HT1080 (cell line): ENCODE measurements at regions not wholly inside any gene's neighbourhood (a gene's known extent, or its start where the extent isn't known, plus 50 kb on each side); places are given as distances from the start of the nearest gene placed in this dataset.
"Not testable (repeated sequence)": the region's sequence is repeated elsewhere in the genome, so short reads cannot be mapped to it uniquely, and the experiment has no call there.

Source experiments
- DNase-seq: peaks from one replicate; pipeline ENCODE4 v3.0.0-alpha.2; 2015; ENCODE audit warnings: low read depth

DNA sequence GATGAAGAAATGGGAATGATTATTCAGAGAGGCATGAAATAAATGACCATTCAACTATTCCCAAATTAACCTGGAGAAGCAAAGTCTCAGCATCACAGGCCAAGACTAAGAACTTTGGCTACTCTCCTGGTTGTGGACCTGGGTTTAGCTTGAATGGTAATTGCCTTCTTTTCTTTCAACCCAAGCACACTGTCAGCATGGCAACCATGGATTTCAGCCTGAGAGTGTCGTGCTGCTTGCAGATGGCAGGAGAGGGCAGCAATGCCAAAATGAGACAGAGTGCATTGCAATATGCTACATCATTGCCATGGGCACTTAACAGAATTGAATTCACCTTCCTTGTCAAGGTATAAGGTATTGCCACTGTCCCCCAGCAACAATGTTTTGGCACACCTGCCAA is 767.2 kb downstream of the REEP3 start:
- no peak for DNase-seq

DNA sequence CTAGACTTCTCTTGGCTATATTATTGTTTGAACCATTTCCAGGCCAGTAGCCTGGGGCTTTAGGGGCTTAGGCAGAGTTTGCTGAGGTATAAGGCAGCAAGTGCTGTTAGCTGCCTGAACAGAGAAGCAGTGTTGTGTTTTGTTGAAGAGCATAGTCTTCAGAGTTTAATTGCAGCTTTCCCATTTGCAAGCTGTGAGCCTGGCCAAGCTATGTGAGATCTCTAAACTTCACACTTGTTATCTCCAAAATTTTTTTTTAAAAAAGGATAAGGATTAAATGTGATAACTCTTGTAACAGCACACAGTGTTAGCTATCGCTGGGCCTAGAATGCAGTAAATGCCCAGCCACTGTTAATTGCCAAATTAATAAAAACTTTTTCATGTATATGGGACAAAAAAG is 782.4 kb downstream of the REEP3 start:
- no peak for DNase-seq

DNA sequence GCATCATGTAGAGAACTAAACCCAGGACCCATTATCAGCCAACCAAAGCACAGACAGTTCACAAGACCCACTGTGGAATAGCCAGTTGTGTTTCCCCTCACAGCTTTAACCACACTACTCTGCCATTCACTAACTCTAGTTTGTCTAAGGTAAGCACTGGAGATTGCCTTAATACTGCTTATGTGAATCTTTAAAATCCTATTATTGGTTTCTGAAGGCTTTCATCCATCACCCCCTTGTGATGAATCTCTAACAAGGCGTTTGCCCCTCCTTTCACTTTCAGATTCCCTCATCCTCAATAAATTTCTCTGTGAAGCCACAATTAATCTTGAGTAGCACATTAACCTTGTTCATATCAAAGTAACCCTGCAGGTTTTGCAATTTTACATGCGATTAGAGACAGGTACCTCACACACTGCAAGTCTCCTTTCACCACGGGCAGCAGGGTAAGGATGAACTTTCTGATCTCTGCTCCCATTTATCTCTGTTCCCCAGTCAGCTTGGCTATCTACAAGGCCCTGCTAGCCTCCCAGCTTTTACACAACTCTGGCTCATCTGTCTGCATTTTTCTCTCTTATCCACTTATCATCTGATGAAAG is 785.6 kb downstream of the REEP3 start:
- DNase-seq = no peak

DNA sequence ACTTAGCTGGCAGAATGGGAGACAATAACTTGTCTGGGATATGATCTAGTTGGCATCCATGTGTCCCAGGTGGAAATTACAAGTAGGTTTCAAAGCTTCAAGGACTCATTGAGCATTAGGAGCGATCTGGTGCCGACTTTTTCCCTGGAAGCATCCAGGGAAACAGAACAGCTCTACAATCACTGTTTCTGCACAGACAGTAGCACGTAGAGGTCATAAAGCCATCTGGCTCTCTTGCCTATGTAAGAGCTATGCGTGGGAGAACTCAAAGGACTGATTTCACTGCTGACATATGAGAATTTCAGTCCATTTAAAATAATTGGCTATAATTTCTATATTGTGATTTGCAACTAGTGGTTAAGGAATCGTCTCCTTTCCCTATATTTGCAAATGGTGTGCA is 791.7 kb downstream of the REEP3 start:
- no peak for DNase-seq

DNA sequence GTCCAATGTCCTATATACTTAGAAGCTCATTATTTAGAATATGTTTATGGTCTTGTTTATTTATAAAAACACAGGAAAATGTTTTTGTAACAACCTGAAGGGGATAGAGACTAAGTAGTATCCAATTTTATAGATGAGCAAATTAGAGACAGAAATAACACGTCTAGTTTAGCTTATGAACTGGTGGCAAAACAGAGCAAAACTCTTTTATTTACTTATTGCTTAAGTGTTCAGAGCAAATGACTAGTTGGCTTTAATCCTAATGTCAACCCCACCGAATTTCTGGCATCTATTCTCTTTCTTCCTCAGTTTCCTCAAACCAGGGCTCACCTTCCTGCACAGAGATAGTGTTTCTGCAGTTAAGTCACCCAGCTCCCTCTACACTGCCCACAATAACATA is 792.8 kb downstream of the REEP3 start:
- DNase-seq = no peak

DNA sequence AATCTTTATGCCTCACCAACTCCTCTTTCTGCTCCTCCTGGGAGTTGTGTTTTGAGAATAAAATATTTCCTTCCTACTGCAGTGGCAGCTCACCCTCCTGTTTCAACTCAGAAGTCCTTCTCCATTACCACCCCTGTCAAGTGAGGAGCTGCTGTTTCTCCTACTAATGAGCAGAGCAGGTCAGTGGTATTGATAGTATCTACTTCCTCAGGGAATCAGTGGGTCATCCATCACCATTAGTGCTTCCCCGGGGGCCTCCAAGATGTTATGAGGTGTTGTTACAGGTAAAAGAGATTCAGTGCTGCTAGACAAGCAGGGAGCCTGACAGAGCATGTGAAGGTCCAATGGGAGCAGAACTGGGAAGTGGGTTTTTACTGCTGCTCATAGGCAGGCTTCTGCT is 795.2 kb downstream of the REEP3 start:
- DNase-seq = no peak

DNA sequence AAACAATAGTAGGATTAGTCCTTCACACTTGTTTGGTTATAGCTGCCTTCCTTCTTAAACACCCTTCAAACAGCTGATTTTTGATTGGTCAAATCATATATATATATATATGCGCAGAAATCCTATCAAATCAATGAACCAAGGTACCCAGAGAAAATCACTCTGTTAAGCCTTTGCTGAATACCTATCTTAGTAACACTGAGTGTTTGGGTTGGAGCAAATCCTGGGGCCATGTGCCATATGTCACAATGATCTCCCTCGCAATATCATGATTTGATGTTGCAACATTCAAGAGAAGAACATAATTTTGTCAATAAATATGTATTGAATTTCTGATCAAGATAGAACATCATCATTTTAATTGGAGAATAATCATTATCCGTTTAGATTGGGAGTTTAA is 795.6 kb downstream of the REEP3 start:
- no peak for DNase-seq

DNA sequence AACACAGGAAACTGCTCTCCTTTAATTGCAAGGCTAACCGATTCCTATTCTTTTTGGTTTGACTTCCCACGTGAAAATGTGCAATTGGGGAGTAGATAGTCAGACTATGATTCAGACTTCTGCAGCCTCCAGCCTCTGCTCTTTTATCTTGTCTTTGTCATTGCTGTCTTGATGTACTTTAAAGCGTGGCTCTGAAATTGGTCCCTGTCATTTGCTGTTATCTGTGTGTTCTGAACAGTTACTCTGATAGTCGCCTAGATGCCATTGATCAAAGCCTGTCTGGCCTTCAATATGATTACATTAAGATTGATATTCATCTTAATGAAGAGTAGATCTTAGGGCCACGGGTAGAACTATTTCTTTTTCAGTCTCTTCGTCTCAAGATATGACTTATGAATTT is 799.2 kb downstream of the REEP3 start:
- DNase-seq = no peak

DNA sequence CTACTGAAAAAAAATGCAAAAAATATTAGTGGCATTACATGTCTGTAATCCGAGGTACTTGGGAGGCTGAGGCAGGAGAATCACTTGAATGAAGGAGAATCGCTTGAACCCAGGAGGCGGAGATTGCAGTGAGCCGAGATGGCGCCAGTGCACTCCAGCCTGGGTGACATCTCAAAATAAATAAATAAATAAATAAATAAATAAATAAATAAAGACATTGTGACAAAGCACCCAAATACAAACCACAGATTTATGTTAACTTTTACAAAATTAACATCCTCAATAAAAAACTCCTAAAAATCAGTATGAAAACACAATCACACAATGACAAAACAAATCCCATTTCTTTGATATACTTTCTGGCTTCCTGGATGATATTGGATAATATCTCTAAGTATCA is 808.3 kb downstream of the REEP3 start:
- DNase-seq = no peak

DNA sequence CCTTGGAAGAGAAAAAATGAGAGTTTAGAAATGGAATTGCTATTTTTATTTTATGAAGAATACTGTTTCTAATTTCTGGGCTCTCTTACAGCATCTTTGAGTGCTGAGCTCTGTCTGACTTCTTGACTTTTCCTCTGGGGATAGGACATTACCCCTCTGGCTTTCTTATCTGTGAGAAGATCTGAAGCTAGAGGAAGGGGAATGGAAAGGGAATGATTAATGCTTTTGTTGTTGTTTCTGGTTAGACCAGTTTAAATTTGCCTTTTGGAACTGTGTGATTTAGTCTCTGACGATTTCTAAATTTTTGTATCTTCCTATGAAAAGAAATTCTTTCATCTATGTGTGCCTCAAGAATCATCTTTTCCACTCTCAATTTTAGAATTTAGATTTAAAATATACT is 811.4 kb downstream of the REEP3 start:
- DNase-seq = no peak

DNA sequence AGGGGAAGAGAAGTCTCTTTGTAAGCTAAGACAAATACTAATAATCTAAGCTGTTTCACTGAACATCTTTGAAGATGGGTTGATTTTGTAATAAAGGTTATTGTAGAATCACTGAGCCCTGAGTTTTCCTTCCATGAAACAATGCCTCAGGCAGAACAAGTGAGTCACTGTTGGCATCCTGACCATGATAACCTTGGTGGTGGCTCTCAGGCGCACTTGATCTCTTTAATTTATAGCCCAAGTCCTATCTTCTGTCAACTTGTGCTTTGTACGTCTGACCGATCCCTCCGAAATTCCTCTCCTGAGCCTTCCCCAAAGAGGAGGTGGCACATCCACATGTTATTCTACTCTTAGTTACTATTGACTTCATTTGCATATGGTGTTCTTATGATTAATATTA is 812.9 kb downstream of the REEP3 start:
- no peak for DNase-seq

DNA sequence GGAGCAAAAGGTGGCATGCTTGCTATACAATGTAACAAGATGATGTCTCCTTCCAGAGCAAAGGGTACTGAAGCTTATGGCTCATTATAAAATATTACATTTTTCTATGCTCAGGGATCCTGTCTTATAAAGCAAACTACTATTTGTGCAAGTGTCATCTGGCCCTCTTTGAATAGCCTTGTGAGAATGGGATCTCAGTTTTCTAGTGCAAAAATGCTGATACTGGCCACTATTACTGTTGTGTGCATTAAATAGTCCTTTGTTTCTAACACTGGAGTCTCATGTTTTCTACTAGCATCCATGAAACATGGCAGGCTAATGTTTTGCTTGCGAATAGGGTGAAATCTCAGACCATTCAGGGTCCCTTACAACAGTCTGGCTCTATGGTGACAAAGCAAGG is 823.0 kb downstream of the REEP3 start:
- DNase-seq = no peak

DNA sequence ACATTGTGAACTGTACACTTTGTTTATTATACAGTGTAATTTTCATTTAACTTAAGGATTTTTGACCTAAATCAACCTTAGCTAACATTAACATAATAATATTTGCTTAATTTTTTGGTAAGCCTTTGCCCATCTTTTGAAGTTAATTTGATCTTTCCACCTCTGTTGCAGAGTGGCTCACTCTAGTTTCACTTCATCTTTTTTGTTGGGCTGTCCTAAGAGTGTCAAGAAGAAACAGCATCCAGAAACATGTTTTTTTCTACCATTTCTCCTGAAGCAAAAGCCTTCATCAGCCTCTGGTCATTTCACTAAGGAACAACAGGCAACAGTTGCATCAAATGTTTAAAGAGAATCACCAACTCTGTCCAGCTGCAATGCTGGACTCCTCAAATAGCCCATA is 824.7 kb downstream of the REEP3 start:
- no peak for DNase-seq

DNA sequence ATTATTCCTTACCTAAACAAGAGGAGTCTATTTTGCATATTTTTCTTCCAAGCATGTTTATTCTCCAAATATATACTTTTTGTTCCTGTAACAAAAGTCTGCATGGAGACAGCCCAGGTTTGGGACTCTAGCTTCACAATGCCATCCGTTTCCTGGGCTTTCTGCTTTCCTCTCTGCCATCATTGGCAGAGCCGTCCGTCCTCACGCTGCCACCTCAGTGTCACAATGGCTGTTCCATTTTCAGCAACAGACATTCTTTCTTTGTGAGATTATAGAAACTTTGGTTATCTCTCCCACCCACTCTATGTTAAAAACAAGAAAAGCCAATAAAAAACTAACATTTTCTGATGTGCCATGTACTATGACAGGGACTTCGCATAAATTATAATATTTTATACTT is 825.2 kb downstream of the REEP3 start:
- no peak for DNase-seq

DNA sequence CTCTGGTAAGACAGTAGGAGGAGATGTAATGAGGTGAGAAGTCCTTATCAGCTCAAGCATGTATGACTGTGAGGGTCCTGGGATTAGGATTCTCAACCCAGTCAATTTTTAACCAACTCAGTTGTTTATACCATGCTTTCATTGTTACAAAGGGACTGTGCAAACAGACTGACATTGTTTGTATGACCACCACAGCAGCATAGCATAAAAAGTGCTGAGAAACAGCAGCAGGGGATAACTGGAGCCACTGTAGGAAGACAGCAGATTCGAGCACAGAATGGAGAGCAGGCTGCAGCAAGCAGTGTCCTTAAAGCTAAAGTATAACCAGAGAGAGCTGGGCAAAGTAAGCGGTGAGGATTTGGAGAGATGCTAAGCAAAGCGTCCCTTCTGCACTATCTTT is 829.5 kb downstream of the REEP3 start:
- no peak for DNase-seq

DNA sequence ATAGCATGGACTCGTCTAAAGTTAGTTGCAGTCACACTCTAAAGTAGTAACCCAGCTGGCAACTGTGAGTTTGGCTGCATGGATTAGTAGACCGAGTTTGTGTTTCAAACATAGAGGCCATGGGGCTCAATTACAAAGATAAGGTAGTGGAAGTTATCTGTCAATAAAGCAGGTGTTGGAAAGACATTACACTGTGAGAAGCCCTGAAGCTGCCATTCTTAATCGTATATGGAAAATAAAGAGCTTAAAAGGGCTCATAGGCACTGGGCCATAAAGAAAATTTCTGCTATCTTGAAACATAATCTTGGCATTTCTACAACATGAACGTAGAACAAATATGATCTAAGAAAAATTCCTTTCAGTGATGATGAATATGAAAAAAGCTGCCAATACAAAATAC is 837.7 kb downstream of the REEP3 start:
- no peak for DNase-seq

DNA sequence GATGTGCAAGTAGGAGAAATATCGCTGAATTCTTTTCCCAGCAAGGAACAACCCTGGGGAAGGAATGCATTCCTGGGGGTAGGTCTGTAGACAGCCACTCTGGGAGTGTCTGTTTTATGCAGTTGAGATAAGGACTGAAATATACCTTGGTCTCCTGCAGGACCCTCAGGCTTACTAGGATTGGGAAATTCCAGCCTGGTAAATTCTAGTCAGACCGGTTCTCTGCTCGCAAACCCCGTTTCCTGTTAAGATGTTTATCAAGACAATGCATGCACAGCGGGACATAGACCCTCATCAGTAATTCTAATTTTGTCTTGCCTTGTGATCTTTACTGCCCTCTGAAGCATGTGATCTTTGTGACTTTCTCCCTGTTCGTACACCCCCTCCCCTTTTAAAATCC is 839.0 kb downstream of the REEP3 start:
- not testable (repeated sequence) for DNase-seq

DNA sequence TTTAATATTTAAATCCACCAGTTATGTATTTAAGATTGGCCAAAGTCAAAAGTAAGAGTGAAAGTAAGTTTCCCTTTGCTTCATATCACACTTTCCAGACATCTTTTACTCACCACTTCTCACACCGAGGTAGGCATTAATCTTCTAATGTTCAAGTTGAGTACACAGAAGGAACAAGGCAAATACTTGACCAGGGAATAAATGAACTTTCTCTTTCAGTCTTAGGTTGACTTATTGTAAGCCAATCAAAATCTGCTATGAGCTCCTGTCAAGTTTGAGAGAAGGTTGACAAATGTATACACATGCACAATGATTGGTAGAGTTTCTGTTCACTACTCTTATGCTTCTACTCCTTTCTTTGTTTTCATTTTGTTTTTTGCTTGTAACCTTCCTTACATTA is 842.5 kb downstream of the REEP3 start:
- DNase-seq = no peak

DNA sequence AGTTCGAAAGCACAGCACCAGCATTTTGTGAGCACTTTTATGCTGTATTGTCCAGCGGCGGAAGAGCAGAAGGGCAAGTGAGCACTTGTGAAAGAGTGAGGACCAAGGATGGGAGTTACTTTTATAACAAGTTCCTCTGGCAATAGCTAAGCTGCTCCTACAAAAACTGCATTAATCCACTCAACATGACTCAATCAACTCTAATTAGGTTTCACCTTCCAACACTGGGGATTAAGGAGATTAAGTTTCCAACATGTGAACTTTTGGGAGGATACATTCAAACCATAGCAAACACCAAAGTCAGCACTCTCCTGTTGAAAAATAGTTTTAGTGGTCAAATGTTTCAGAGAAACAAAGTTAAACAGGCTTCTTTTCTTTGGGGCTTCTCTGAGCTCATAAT is 844.5 kb downstream of the REEP3 start:
- no peak for DNase-seq

DNA sequence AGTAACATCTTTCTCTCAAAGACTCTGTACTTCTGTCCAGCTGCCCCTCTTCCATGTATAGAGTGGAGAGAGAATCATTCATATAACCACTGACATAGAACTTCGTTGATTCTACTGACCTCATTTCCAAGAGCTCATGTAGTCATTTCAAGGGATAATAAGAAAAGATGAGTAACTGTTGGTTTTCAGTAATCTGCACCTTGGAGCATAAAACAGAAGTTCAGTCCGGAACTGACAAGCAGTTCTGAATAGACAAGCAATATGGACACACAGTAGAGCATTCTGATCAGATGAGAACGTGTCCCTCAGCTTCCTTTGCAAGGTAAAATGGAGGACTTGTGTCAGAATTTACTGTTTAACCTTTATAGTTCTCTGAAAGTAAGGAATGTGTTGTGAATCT is 847.1 kb downstream of the REEP3 start:
- DNase-seq = no peak

DNA sequence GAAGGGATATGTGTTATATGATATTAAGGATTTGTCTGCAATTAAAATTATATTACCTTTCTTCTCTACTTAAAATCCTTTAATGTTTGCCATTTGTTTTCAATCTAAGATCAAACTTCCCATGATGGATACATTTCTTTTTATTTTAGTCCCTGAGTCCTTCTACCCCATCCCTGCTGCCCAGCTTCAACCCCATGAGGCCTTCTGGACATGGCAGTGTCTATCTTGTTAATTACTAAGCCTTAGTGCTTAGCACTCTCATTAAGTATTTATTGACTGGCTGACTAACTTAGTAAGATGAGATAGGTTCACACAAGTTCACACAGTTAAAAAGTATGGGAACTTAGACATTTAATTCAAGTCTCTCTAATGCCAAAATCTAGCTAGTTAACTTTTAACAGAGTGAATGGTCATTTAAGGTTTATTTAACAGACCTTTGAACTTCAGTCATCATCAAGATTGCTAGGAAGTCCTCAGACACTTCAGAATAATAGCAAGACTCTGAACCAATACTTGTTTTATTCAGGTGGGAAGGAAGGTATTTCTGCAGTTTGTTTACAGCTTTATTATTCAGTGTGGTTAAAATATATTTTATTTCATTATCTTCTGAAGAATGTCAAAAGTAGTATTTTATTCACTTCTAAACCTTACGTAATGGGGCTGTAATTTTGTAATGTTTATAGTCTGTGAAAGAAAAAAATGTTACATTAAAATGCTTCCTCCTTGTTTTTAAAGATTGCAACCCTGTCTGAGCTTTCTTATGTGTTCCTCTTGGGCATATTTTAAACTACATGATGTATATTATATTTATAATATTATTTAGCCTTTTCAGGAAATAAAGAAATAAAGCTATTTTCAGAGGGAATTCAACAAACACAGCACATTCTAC is 848.9 kb downstream of the REEP3 start:
- no peak for DNase-seq

DNA sequence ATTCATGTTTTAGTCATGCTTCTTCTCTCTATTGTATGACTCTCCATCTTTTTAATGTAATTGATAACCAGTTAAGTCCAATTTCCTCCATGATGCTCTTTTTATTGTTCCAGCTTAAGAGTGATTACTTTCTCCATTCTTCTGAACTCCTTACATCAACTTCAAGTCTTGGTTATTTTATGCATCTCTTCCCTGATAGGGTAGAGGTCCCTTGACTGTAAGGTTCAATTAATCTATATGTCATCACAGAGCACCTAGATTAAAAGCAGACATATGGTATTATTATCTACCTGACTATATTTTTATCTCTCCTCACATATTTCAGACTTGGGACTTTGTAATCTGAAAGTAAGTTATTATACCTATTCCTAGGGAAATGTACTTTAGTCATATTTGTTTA is 853.1 kb downstream of the REEP3 start:
- no peak for DNase-seq

DNA sequence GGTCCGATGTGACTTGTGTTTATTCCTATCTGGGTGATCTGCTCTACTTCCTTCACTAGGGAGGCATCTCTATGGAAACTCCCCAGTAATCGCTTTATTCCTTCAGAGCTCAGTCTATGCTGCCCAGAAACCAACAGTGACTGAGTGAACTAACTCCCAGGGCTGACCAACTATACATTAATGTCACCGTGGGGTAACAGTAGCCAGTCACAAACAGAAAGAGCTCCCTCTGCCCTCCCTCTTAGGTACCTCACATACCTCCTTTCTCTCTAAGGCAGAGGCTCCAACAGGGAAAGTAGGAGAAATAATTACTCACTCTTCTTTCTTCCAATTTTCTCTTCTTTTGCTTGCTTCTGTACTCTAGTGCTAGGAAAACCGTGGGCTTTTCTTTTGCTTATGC is 855.0 kb downstream of the REEP3 start:
- no peak for DNase-seq
